ENCODE measurements at regions not wholly inside any gene's neighbourhood (a gene's known extent, or its start where the extent isn't known, plus 50 kb on each side); places are given as distances from the start of the nearest gene placed in this dataset.
"Not testable (repeated sequence)": the region's sequence is repeated elsewhere in the genome, so short reads cannot be mapped to it uniquely, and the experiment has no call there.

- DNase-seq: no peak
Measured at GRCh38 chr4:159551281-159551680, 448.4 kb downstream of the RAPGEF2 start.

GRCh38 chr4:159552979-159553768 is 450.3 kb downstream of the RAPGEF2 start:
- no peak for DNase-seq

- DNase-seq: no peak
Measured at GRCh38 chr4:159555873-159556272, 453.0 kb downstream of the RAPGEF2 start.

- no peak for DNase-seq
Measured at GRCh38 chr4:159562366-159562765, 459.5 kb downstream of the RAPGEF2 start.

DNA sequence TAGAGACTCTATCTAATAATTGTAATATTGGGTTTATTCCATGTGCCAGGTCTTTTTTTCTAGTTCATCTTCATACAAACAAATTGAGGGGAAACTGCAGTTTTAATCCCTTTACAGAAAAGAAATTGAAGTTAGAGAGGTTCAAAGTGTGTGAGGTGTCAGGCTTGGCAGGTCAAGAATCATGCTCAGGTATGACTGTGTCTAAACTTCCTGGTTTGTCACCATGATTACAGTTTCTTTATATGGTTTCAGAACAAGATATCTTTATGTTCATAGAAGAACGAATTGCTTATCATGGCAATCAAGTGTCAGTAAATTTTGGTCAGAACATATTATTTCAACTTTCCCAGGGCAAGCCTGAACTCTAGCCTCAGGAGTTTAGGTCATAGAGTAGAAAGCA is 460.4 kb downstream of the RAPGEF2 start:
- no peak for DNase-seq

- no peak for DNase-seq
Measured at GRCh38 chr4:159564615-159565014, 461.7 kb downstream of the RAPGEF2 start.

- DNase-seq: no peak
Measured at GRCh38 chr4:159566786-159567185, 463.9 kb downstream of the RAPGEF2 start.

- DNase-seq: no peak
Measured at GRCh38 chr4:159577241-159577640, 474.4 kb downstream of the RAPGEF2 start.

GRCh38 chr4:159582685-159583084 is 479.8 kb downstream of the RAPGEF2 start:
- DNase-seq: no peak

- no peak for DNase-seq
Measured at GRCh38 chr4:159592898-159593556, 490.1 kb downstream of the RAPGEF2 start.

DNA sequence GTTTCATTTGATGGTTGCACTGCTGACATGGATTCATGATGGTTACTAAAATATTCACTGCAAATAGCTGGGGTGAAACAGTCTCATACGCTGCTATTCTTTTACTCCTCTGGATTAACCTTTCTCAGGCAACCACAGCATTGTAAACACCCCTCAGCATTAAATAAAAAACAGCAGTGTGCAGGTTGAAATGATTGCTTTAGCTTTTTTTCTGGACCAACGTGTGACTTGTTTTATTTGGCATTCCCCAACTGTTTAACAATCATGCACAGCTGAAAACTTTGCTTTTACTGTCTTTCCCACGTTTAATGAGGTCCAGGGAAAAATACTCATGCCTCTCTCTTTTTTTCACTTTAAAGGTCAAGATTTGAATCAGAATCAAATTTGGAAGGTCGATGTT is 490.8 kb downstream of the RAPGEF2 start:
- no peak for DNase-seq

GRCh38 chr4:159594576-159594975 is 491.7 kb downstream of the RAPGEF2 start:
- DNase-seq: no peak

- DNase-seq: not testable (repeated sequence)
Measured at GRCh38 chr4:159595101-159595500, 492.2 kb downstream of the RAPGEF2 start.

DNA sequence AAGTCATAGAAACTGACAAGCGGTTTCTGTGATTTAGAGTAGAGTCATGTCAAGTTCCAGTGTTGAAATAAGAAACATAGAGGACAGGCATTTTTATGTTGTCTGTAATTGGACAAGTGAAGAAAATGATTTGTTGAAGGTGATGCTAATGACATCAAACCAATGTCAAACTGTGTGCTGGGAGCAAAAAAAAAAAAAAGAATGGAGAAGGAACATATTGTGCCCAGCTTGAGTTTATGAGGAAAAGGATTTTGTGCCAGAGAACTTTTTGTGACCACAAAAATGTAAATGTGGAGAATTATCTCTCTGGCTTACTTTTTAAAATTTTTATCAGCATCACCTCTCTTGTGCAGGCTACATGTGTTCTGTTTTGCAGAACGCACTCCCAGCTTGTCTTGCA is 495.7 kb downstream of the RAPGEF2 start:
- no peak for DNase-seq

GRCh38 chr4:159600061-159600460 is 497.2 kb downstream of the RAPGEF2 start:
- peak; percentile 10 for DNase-seq

GRCh38 chr4:159604781-159605180 is 501.9 kb downstream of the RAPGEF2 start:
- DNase-seq: no peak

GRCh38 chr4:159606835-159607234 is 504.0 kb downstream of the RAPGEF2 start:
- DNase-seq: no peak

- no peak for DNase-seq
Measured at GRCh38 chr4:159607809-159608208, 504.9 kb downstream of the RAPGEF2 start.

- no peak for DNase-seq
Measured at GRCh38 chr4:159608436-159608835, 505.6 kb downstream of the RAPGEF2 start.

GRCh38 chr4:159632031-159632430 is 529.2 kb downstream of the RAPGEF2 start:
- no peak for DNase-seq

GRCh38 chr4:159639671-159640323 is 536.9 kb downstream of the RAPGEF2 start:
- no peak for DNase-seq

- DNase-seq: no peak
Measured at GRCh38 chr4:159649237-159649636, 546.4 kb downstream of the RAPGEF2 start.

GRCh38 chr4:159652871-159653270 is 550.0 kb downstream of the RAPGEF2 start:
- DNase-seq: no peak

Data from renal pelvis (tissue), 1 donor.